ENCODE measurements at regions not wholly inside any gene's neighbourhood (a gene's known extent, or its start where the extent isn't known, plus 50 kb on each side); places are given as distances from the start of the nearest gene placed in this dataset.

GRCh38 chr13:82751206-82751605, 1131.1 kb downstream of the SLITRK1 start:
- TF ChIP-seq CTCF (conservative IDR thresholded peaks at IDR 0.05; ENCODE audit: low read length), result no peak
- no peak for TF ChIP-seq EZH2phosphoT487 (IDR thresholded peaks at IDR 0.05; ENCODE audit: borderline replicate concordance, low read depth, low read length)
